ENCODE measurements at regions not wholly inside any gene's neighbourhood (a gene's known extent, or its start where the extent isn't known, plus 50 kb on each side); places are given as distances from the start of the nearest gene placed in this dataset.

GRCh38 chr2:136259551-136259950 is 141.6 kb upstream of the CXCR4 start (continued):
- no peak for TF ChIP-seq E4F1 (CRISPR knock-in tag; IDR thresholded peaks at IDR 0.05; ENCODE audit: borderline replicate concordance)
- no peak for TF ChIP-seq STAG1 (CRISPR knock-in tag; IDR thresholded peaks at IDR 0.05; ENCODE audit: borderline replicate concordance)
- no peak for TF ChIP-seq ZNF23 (CRISPR knock-in tag; IDR thresholded peaks at IDR 0.05)
- no peak for TF ChIP-seq ZC3H11A (IDR thresholded peaks at IDR 0.05; ENCODE audit: low read depth, low read length)
- no peak for TF ChIP-seq FOXK1 (CRISPR knock-in tag; IDR thresholded peaks at IDR 0.05; ENCODE audit: borderline replicate concordance)

DNA sequence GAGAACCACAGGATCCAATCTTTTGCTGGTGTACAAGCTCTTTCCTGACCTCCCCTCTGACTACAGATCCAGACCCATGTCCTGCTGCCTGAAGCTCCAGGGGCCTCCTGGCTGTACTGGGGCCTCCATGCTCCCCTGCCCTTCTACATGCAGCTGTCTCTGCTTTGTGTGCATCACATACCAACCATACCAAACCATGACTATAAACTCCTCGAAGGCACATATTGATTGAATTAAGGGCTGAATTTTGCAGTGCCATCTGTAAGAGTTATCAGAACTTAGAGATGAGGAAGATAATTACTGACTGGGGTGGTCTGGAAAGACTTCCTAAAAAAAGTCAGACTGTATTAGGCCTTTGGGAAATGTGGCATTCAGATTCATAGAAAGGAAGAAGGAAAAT is 139.9 kb upstream of the CXCR4 start:
- H3K27me3 ChIP-seq (ENCODE audit: control insufficient read depth in 2 of 2, insufficient read depth in 2 of 2, low read length in 2 of 2), result no peaks in the 10 kb centered on the region
- no peak overlapping the region for H3K4me3 ChIP-seq
- no peak overlapping the region for H3K27ac ChIP-seq (ENCODE audit: extremely low read depth, low read depth, low read length)
- H3K4me1 ChIP-seq (replicated peaks in 1 of 2; ENCODE audit: control insufficient read depth in 2 of 2, insufficient read depth in 2 of 2, low read length in 2 of 2), result no peaks in the 10 kb centered on the region
- no TSS peak for BruUV-seq (replicated peaks)
- H3K36me3 ChIP-seq (ENCODE audit: control insufficient read depth, insufficient read depth, low read length), result no peaks in the 10 kb centered on the region
- 0% methylated on average over 1 of the region's 1 CpG for WGBS (ENCODE audit: insufficient coverage, low coverage, missing lambda C conversion rate)
- ChIA-PET POLR2A (no interaction called here), CTCF (ENCODE audit: low intra/inter-chr PET ratio) (no interaction called here)
- H3K9me3 ChIP-seq (replicated peaks; ENCODE audit: control insufficient read depth, insufficient read depth, low read depth, low read length), result no peaks in the 10 kb centered on the region
- no peaks in the 10 kb centered on the region; the same call in 1 of the 2 replicates for H4K20me1 ChIP-seq (replicated peaks; ENCODE audit: control insufficient read depth, insufficient read depth, low read length)
- no peaks in the 10 kb centered on the region for H3K9me1 ChIP-seq (ENCODE audit: control insufficient read depth, insufficient read depth, low read length)
- no peak overlapping the region for H3K4me2 ChIP-seq (ENCODE audit: insufficient read depth, low read length)
- ATAC-seq (no peak), DNase-seq (ENCODE audit: extremely low read depth in 1 of 4, low spot score in 3 of 4) (no peak), FAIRE-seq (no peak)
- H2AFZ ChIP-seq (ENCODE audit: low read depth, low read length), result no peak overlapping the region
- in situ Hi-C loops (cut with MboI) (no loop called here), intact Hi-C loops (cut with micrococcal nuclease) (no loop called here)
- no peaks in the 10 kb centered on the region for H3K79me2 ChIP-seq (ENCODE audit: control insufficient read depth, insufficient read depth, low read length)
- H3K9ac ChIP-seq (ENCODE audit: insufficient read depth in 1 of 2, low read depth in 2 of 2, low read length in 2 of 2), result no peak overlapping the region
- TF ChIP-seq ATF6 (CRISPR knock-in tag; IDR thresholded peaks at IDR 0.05) (no peak), PTTG1 (tag; IDR thresholded peaks at IDR 0.05; ENCODE audit: low read depth) (no peak), ZNF764 (CRISPR knock-in tag; IDR thresholded peaks at IDR 0.05; ENCODE audit: low read depth) (no peak), HNRNPUL1 (IDR thresholded peaks at IDR 0.05; ENCODE audit: low read length) (no peak), RNF2 (IDR thresholded peaks at IDR 0.05) (no peak), HDAC2 (IDR thresholded peaks at IDR 0.05) (no peak), FIP1L1 (IDR thresholded peaks at IDR 0.05; ENCODE audit: low read depth, low read length, poor library complexity, severe bottlenecking) (no peak), ZFP91 (CRISPR knock-in tag; IDR thresholded peaks at IDR 0.05) (no peak), E2F3 (CRISPR knock-in tag; IDR thresholded peaks at IDR 0.05) (no peak)
- TF ChIP-seq, protein P1, sequence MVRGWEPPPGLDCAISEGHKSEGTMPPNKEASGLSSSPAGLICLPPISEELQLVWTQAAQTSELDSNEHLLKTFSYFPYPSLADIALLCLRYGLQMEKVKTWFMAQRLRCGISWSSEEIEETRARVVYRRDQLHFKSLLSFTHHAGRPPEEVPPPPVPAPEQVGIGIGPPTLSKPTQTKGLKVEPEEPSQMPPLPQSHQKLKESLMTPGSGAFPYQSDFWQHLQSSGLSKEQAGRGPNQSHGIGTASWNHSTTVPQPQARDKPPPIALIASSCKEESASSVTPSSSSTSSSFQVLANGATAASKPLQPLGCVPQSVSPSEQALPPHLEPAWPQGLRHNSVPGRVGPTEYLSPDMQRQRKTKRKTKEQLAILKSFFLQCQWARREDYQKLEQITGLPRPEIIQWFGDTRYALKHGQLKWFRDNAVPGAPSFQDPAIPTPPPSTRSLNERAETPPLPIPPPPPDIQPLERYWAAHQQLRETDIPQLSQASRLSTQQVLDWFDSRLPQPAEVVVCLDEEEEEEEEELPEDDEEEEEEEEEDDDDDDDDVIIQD (CRISPR knock-in tag; IDR thresholded peaks at IDR 0.05), result no peak
